H1 (cell line): ENCODE measurements at regions not wholly inside any gene's neighbourhood (a gene's known extent, or its start where the extent isn't known, plus 50 kb on each side); places are given as distances from the start of the nearest gene placed in this dataset.

Experiments used
- BACH1 ChIP-seq: IDR thresholded peaks from 2 replicates; pipeline ENCODE4 v1.6.1; 2012; ENCODE audit warnings: low read length, improper control_type of control experiment
- CBX8 ChIP-seq: fragments of 300-800, 300-1000 bp; sonication (generic); IDR thresholded peaks from 2 replicates; pipeline ENCODE4 v1.7.1; 2016; ENCODE audit warnings: low read depth, low read length, borderline replicate concordance
- FOSL1 ChIP-seq: IDR thresholded peaks from 2 replicates; pipeline ENCODE4 v1.6.1; 2011; ENCODE audit warnings: mild to moderate bottlenecking, low read depth, low read length, moderate library complexity; ENCODE audit not compliant: insufficient read depth
- NANOG ChIP-seq: IDR thresholded peaks from 2 replicates; pipeline ENCODE4 v1.6.1; 2011; ENCODE audit warnings: low read length, low read depth, mild to moderate bottlenecking, inconsistent platforms; ENCODE audit not compliant: insufficient read depth, poor library complexity, severe bottlenecking
- SIX5 ChIP-seq: IDR thresholded peaks from 2 replicates; pipeline ENCODE4 v1.6.1; 2011; ENCODE audit warnings: mild to moderate bottlenecking, low read depth, low read length
- TF ChIP-seq, protein P1 (sequence below): fragments of 300-600 bp; sonication (generic); IDR thresholded peaks from 2 replicates; pipeline ENCODE4 v1.7.1; 2012; ENCODE audit warnings: low read length, moderate library complexity, mild to moderate bottlenecking, inconsistent platforms; ENCODE audit not compliant: insufficient replicate concordance
- TF ChIP-seq, protein P2 (sequence below): IDR thresholded peaks from 2 replicates; pipeline ENCODE4 v1.6.1; 2011; ENCODE audit warnings: low read length, improper control_type of control experiment

DNA sequence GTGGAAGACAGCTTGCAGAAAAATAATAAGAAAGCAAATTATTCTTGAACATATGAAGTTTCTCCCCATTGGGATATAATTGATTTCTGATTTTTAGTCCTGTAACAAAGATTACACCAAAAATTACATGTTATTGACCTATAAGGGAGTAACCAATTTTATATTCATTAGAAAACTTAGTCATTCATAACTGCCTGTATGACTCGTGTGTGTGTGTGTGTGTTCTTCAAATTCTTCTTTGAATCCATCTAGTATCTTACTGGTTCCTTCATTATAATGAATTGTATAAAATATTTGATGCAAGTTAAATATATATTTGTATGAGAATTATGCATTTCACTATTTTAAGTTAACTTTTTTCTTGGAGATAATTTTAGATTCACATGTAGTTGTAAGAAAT lies 310.4 kb downstream of the HAO1 start (continued):
- TF ChIP-seq, protein P1, sequence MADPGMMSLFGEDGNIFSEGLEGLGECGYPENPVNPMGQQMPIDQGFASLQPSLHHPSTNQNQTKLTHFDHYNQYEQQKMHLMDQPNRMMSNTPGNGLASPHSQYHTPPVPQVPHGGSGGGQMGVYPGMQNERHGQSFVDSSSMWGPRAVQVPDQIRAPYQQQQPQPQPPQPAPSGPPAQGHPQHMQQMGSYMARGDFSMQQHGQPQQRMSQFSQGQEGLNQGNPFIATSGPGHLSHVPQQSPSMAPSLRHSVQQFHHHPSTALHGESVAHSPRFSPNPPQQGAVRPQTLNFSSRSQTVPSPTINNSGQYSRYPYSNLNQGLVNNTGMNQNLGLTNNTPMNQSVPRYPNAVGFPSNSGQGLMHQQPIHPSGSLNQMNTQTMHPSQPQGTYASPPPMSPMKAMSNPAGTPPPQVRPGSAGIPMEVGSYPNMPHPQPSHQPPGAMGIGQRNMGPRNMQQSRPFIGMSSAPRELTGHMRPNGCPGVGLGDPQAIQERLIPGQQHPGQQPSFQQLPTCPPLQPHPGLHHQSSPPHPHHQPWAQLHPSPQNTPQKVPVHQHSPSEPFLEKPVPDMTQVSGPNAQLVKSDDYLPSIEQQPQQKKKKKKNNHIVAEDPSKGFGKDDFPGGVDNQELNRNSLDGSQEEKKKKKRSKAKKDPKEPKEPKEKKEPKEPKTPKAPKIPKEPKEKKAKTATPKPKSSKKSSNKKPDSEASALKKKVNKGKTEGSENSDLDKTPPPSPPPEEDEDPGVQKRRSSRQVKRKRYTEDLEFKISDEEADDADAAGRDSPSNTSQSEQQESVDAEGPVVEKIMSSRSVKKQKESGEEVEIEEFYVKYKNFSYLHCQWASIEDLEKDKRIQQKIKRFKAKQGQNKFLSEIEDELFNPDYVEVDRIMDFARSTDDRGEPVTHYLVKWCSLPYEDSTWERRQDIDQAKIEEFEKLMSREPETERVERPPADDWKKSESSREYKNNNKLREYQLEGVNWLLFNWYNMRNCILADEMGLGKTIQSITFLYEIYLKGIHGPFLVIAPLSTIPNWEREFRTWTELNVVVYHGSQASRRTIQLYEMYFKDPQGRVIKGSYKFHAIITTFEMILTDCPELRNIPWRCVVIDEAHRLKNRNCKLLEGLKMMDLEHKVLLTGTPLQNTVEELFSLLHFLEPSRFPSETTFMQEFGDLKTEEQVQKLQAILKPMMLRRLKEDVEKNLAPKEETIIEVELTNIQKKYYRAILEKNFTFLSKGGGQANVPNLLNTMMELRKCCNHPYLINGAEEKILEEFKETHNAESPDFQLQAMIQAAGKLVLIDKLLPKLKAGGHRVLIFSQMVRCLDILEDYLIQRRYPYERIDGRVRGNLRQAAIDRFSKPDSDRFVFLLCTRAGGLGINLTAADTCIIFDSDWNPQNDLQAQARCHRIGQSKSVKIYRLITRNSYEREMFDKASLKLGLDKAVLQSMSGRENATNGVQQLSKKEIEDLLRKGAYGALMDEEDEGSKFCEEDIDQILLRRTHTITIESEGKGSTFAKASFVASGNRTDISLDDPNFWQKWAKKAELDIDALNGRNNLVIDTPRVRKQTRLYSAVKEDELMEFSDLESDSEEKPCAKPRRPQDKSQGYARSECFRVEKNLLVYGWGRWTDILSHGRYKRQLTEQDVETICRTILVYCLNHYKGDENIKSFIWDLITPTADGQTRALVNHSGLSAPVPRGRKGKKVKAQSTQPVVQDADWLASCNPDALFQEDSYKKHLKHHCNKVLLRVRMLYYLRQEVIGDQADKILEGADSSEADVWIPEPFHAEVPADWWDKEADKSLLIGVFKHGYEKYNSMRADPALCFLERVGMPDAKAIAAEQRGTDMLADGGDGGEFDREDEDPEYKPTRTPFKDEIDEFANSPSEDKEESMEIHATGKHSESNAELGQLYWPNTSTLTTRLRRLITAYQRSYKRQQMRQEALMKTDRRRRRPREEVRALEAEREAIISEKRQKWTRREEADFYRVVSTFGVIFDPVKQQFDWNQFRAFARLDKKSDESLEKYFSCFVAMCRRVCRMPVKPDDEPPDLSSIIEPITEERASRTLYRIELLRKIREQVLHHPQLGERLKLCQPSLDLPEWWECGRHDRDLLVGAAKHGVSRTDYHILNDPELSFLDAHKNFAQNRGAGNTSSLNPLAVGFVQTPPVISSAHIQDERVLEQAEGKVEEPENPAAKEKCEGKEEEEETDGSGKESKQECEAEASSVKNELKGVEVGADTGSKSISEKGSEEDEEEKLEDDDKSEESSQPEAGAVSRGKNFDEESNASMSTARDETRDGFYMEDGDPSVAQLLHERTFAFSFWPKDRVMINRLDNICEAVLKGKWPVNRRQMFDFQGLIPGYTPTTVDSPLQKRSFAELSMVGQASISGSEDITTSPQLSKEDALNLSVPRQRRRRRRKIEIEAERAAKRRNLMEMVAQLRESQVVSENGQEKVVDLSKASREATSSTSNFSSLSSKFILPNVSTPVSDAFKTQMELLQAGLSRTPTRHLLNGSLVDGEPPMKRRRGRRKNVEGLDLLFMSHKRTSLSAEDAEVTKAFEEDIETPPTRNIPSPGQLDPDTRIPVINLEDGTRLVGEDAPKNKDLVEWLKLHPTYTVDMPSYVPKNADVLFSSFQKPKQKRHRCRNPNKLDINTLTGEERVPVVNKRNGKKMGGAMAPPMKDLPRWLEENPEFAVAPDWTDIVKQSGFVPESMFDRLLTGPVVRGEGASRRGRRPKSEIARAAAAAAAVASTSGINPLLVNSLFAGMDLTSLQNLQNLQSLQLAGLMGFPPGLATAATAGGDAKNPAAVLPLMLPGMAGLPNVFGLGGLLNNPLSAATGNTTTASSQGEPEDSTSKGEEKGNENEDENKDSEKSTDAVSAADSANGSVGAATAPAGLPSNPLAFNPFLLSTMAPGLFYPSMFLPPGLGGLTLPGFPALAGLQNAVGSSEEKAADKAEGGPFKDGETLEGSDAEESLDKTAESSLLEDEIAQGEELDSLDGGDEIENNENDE = no peak
- no peak for TF ChIP-seq SIX5
- TF ChIP-seq, protein P2, sequence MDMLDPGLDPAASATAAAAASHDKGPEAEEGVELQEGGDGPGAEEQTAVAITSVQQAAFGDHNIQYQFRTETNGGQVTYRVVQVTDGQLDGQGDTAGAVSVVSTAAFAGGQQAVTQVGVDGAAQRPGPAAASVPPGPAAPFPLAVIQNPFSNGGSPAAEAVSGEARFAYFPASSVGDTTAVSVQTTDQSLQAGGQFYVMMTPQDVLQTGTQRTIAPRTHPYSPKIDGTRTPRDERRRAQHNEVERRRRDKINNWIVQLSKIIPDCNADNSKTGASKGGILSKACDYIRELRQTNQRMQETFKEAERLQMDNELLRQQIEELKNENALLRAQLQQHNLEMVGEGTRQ = no peak
- no peak for TF ChIP-seq CBX8
- no peak for TF ChIP-seq FOSL1
- no peak for TF ChIP-seq BACH1
- no peak for TF ChIP-seq NANOG
